Progenitor cell of endocrine pancreas (in vitro differentiated cells): ENCODE measurements at regions not wholly inside any gene's neighbourhood (a gene's known extent, or its start where the extent isn't known, plus 50 kb on each side); places are given as distances from the start of the nearest gene placed in this dataset.

Experiments used
- DNase-seq: peaks from one replicate; pipeline ENCODE4 v3.0.0; 2021; ENCODE audit warnings: low spot score; ENCODE audit not compliant: unreplicated experiment
- H3K27ac Mint-ChIP-seq: 2 replicates; pipeline ENCODE4 v1.8.0; 2021; ENCODE audit warnings: mild to moderate bottlenecking, moderate library complexity, mixed read lengths
- H3K27me3 Mint-ChIP-seq: 2 replicates; pipeline ENCODE4 v1.8.0; 2021; ENCODE audit warnings: mixed read lengths
- H3K36me3 Mint-ChIP-seq: 2 replicates; pipeline ENCODE4 v1.8.0; 2022; ENCODE audit warnings: mixed read lengths; ENCODE audit not compliant: insufficient read depth
- H3K4me1 Mint-ChIP-seq: 2 replicates; pipeline ENCODE4 v1.8.0; 2021; ENCODE audit warnings: low read depth, mixed read lengths
- H3K4me3 Mint-ChIP-seq: 2 replicates; pipeline ENCODE4 v1.8.0; 2021; ENCODE audit warnings: low read depth, mild to moderate bottlenecking, moderate library complexity, mixed read lengths
- H3K9me3 Mint-ChIP-seq: 2 replicates; pipeline ENCODE4 v1.8.0; 2021; ENCODE audit warnings: low read depth, mixed read lengths
- CTCF ChIP-seq: fragments of 200-600 bp; sonication (generic); IDR thresholded peaks from one replicate; pipeline ENCODE4 v1.5.0; 2021; ENCODE audit warnings: antibody characterized with exemption, mild to moderate bottlenecking; ENCODE audit not compliant: unreplicated experiment

GRCh38 chr6:119985952-119986736, 636.6 kb upstream of the MAN1A1 start:
- no peak for TF ChIP-seq CTCF
- no peaks in the 10 kb centered on the region for H3K27me3 Mint-ChIP-seq
- no peak for DNase-seq
- no peaks in the 10 kb centered on the region for H3K36me3 Mint-ChIP-seq
- H3K27ac Mint-ChIP-seq, result no peak overlapping the region
- H3K4me3 Mint-ChIP-seq, result no peak overlapping the region
- no peaks in the 10 kb centered on the region for H3K4me1 Mint-ChIP-seq
- peaks cover 3% of the 10 kb centered on the region for H3K9me3 Mint-ChIP-seq

GRCh38 chr6:119980802-119981201, 631.2 kb upstream of the MAN1A1 start:
- no peak overlapping the region for H3K4me3 Mint-ChIP-seq
- no peak for TF ChIP-seq CTCF
- no peaks in the 10 kb centered on the region for H3K27me3 Mint-ChIP-seq
- DNase-seq, result no peak
- H3K9me3 Mint-ChIP-seq, result no peaks in the 10 kb centered on the region
- H3K4me1 Mint-ChIP-seq, result no peaks in the 10 kb centered on the region
- H3K27ac Mint-ChIP-seq, result no peak overlapping the region
- no peaks in the 10 kb centered on the region for H3K36me3 Mint-ChIP-seq

GRCh38 chr6:119979862-119980261, 630.3 kb upstream of the MAN1A1 start:
- H3K4me3 Mint-ChIP-seq, result no peak overlapping the region
- H3K27me3 Mint-ChIP-seq, result no peaks in the 10 kb centered on the region
- no peaks in the 10 kb centered on the region for H3K36me3 Mint-ChIP-seq
- no peak overlapping the region for H3K27ac Mint-ChIP-seq
- no peaks in the 10 kb centered on the region for H3K4me1 Mint-ChIP-seq
- peak; percentile 41 for TF ChIP-seq CTCF
- DNase-seq, result no peak
- H3K9me3 Mint-ChIP-seq, result no peaks in the 10 kb centered on the region

- Mint-ChIP-seq H3K4me1 (no peaks in the 10 kb centered on the region), H3K27ac (no peak overlapping the region), H3K9me3 (no peaks in the 10 kb centered on the region), H3K27me3 (no peaks in the 10 kb centered on the region), H3K4me3 (no peak overlapping the region), H3K36me3 (no peaks in the 10 kb centered on the region)
- TF ChIP-seq CTCF, result peak; percentile 67
- DNase-seq, result no peak
Measured at GRCh38 chr6:119978274-119978889, 628.8 kb upstream of the MAN1A1 start.

- no peak for TF ChIP-seq CTCF
- Mint-ChIP-seq H3K27me3 (no peaks in the 10 kb centered on the region), H3K9me3 (no peaks in the 10 kb centered on the region), H3K4me1 (no peaks in the 10 kb centered on the region), H3K36me3 (no peaks in the 10 kb centered on the region), H3K4me3 (no peak overlapping the region), H3K27ac (no peak overlapping the region)
- DNase-seq, result no peak
Measured at GRCh38 chr6:119974430-119975159, 625.0 kb upstream of the MAN1A1 start.
